Stimulated activated naive CD8-positive, alpha-beta T cell treated with anti-CD3 and anti-CD28 coated beads, Interleukin-15, Interleukin-2, amounts not matched to agents 100 ng/mL and 50 ng/mL, for 24 hours (primary cell): ENCODE measurements at regions not wholly inside any gene's neighbourhood (a gene's known extent, or its start where the extent isn't known, plus 50 kb on each side); places are given as distances from the start of the nearest gene placed in this dataset.

Source experiments
- H3K27ac Mint-ChIP-seq: one replicate; pipeline ENCODE4 v1.8.0; 2021; ENCODE audit warnings: mild to moderate bottlenecking, mixed read lengths
- H3K27me3 Mint-ChIP-seq: one replicate; pipeline ENCODE4 v1.8.0; 2021; ENCODE audit warnings: mixed read lengths
- H3K36me3 Mint-ChIP-seq: one replicate; pipeline ENCODE4 v1.8.0; 2021; ENCODE audit warnings: low read depth, mixed read lengths
- H3K4me1 Mint-ChIP-seq: one replicate; pipeline ENCODE4 v1.8.0; 2021; ENCODE audit warnings: low read depth, mixed read lengths
- H3K4me3 Mint-ChIP-seq: one replicate; pipeline ENCODE4 v1.8.0; 2021; ENCODE audit warnings: mild to moderate bottlenecking, mixed read lengths
- H3K9me3 Mint-ChIP-seq: one replicate; pipeline ENCODE4 v1.8.0; 2021; ENCODE audit warnings: mixed read lengths

GRCh38 chr12:125684968-125685790, 619.9 kb downstream of the AACS start:
- Mint-ChIP-seq H3K27me3 (peaks cover 5% of the 10 kb centered on the region), H3K36me3 (no peaks in the 10 kb centered on the region), H3K4me1 (no peaks in the 10 kb centered on the region), H3K27ac (no peak overlapping the region), H3K9me3 (no peaks in the 10 kb centered on the region), H3K4me3 (no peak overlapping the region)

- Mint-ChIP-seq H3K9me3 (no peaks in the 10 kb centered on the region), H3K36me3 (no peaks in the 10 kb centered on the region), H3K27me3 (peaks cover 5% of the 10 kb centered on the region), H3K4me1 (no peaks in the 10 kb centered on the region), H3K4me3 (no peak overlapping the region), H3K27ac (no peak overlapping the region)
These were observed 620.7 kb downstream of the AACS start for GRCh38 chr12:125685915-125686314.

DNA sequence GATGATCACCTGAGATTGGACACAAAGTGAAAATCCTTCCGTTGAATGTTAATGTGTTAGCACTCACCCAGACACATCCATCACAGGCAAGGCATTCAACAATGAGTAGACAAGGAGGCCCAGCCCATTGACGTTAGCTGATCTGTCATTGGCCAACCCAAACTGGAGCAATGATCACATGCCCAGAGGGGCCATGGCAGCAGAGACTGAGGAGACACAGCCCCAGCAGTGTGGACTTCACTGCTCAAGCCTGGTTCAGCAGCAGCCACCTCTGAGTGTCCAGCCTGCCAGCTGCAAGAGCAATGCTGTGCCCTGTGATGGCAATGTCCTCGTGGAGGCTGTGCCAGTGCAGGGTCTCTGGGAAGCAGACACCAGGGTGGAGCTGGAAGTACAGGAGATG, 622.2 kb downstream of the AACS start:
- Mint-ChIP-seq H3K36me3 (no peaks in the 10 kb centered on the region), H3K4me3 (no peak overlapping the region), H3K9me3 (no peaks in the 10 kb centered on the region), H3K4me1 (no peaks in the 10 kb centered on the region), H3K27ac (no peak overlapping the region), H3K27me3 (peaks cover 5% of the 10 kb centered on the region)

GRCh38 chr12:125687820-125688219, 622.6 kb downstream of the AACS start:
- H3K4me3 Mint-ChIP-seq, result no peak overlapping the region
- no peaks in the 10 kb centered on the region for H3K4me1 Mint-ChIP-seq
- no peaks in the 10 kb centered on the region for H3K36me3 Mint-ChIP-seq
- no peaks in the 10 kb centered on the region for H3K9me3 Mint-ChIP-seq
- H3K27ac Mint-ChIP-seq, result no peak overlapping the region
- H3K27me3 Mint-ChIP-seq, result peaks cover 5% of the 10 kb centered on the region

- Mint-ChIP-seq H3K4me3 (no peak overlapping the region), H3K27me3 (peaks cover 5% of the 10 kb centered on the region), H3K4me1 (no peaks in the 10 kb centered on the region), H3K27ac (no peak overlapping the region), H3K9me3 (no peaks in the 10 kb centered on the region), H3K36me3 (no peaks in the 10 kb centered on the region)
These were observed 623.0 kb downstream of the AACS start for GRCh38 chr12:125688223-125688622.

GRCh38 chr12:125688881-125689280, 623.6 kb downstream of the AACS start:
- Mint-ChIP-seq H3K4me1 (no peaks in the 10 kb centered on the region), H3K27me3 (peaks cover 5% of the 10 kb centered on the region), H3K9me3 (no peaks in the 10 kb centered on the region), H3K27ac (no peak overlapping the region), H3K4me3 (no peak overlapping the region), H3K36me3 (no peaks in the 10 kb centered on the region)

DNA sequence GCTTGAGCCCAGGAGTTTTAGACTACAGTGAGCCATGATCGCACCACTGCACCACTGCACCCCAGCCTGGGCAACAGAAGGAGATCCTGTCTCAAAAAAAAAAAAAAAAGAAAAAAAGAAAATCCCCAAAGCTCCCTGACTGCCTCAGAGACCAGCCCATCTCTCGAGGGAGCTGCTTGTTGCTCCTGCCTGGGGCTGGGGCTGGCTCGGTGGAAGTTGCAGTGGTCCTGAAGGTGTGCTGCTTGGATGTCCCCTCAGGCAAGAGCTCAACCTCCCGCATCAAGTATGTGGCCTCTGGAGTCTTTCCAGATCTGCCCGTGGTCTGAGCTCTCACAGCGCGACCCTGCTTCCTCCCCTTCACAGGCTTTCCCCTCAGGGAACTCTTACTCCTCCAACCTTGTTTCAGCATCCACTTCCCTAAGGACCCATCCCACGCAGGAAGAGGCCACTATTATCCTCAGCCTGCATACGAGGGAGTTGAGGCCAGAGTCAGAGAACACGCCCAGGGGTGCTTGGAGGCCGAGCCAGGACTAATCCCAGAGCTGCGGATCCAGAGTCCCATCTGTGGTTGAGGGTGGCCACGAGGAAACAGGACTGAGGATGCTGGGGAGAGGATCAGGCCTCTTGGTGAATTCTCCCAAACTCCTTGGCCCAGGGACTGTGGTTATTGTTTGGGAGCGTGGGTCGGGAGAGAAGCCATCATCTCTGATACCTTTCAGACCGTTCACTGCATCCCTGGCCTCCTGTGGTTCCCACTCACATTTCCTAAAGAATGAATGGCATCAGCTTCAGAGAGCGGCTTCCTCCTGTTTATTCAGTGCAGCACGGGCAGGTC, 624.6 kb downstream of the AACS start:
- Mint-ChIP-seq H3K4me3 (no peak overlapping the region), H3K9me3 (peaks cover 1% of the 10 kb centered on the region), H3K27ac (no peak overlapping the region), H3K36me3 (no peaks in the 10 kb centered on the region), H3K27me3 (peaks cover under 1% of the 10 kb centered on the region), H3K4me1 (no peaks in the 10 kb centered on the region)

DNA sequence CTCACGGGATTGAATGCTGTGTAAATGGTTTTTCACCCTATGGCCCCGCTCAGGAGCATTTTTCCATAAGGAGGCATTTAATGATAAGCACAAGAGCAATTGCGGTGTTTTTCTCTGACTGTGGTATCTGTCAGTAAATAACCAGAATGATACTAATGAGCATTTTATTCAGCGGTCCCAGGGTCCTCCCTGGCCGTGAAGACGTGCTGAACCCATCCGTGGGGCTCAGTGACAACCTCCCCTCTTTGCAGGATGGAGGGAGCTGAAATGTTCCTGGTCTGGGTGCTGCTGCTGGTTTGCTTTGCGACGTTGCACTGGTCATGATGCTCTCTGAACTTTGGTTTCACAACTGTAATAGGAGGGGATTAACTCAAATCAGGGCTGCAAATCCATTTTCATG, 625.6 kb downstream of the AACS start:
- no peaks in the 10 kb centered on the region for H3K4me1 Mint-ChIP-seq
- H3K27ac Mint-ChIP-seq, result no peak overlapping the region
- H3K9me3 Mint-ChIP-seq, result peaks cover 7% of the 10 kb centered on the region
- H3K27me3 Mint-ChIP-seq, result no peaks in the 10 kb centered on the region
- H3K36me3 Mint-ChIP-seq, result no peaks in the 10 kb centered on the region
- H3K4me3 Mint-ChIP-seq, result no peak overlapping the region

DNA sequence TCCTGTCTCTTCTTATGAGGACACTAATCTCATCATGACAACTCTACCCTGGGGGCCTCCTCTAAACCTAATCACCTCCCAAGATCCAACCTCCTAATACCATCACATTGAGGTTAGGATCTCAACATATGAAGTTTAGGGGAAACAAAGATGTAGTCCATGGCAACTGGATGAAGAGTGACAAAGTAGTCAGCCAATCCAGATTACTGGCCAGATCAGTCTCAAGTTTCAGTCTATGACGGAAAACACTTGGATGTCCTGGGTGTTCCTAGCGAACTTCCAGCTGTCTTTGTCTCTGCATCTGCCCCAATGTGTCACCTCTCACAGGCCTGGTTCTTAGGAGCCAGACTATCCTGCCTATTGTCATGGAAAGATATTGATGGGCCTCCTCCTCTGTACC, 630.8 kb downstream of the AACS start:
- Mint-ChIP-seq H3K4me3 (no peak overlapping the region), H3K4me1 (no peaks in the 10 kb centered on the region), H3K27ac (no peak overlapping the region), H3K9me3 (peaks cover 7% of the 10 kb centered on the region), H3K36me3 (no peaks in the 10 kb centered on the region), H3K27me3 (no peaks in the 10 kb centered on the region)

DNA sequence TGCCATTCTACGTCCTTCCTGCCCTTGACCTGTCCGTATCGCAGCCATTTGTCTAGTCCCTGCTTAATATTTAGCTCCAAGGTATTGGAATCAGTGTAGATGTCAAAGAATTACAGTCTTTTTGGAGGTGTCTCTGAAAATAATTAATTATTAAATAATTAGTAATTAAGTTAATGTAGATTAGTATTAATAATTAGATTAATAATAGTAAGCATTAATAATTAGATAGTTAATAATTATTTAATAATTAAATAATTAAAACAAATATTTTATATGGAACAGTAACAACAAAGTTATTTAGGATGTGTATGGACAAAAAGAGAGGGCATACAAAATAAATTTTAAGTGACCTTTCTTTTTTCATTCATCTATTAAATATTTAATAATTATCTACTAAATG, 639.6 kb downstream of the AACS start:
- no peak overlapping the region for H3K4me3 Mint-ChIP-seq
- no peak overlapping the region for H3K27ac Mint-ChIP-seq

DNA sequence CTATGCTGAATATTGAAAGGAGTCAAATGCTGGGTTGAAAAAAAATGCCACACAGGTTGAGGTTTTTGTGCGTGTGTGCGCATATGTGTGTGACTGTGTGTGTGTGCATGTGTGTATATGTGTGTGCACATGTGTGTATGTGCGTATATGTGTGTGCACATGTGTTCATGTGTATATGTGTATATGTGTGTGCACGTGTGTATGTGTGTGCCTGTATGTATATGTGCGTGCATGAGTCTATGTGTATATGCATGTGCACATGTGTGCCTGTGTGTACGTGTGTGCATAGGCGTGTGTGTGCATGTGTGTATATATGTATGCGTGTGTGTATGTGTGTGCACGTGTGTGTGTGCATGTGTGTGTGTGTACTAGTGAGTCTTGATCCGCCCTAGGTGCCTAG, 655.7 kb downstream of the AACS start:
- no peaks in the 10 kb centered on the region for H3K27me3 Mint-ChIP-seq
- peaks cover 13% of the 10 kb centered on the region for H3K9me3 Mint-ChIP-seq
- no peak overlapping the region for H3K27ac Mint-ChIP-seq
- H3K4me1 Mint-ChIP-seq, result no peaks in the 10 kb centered on the region
- no peak overlapping the region for H3K4me3 Mint-ChIP-seq
- H3K36me3 Mint-ChIP-seq, result no peaks in the 10 kb centered on the region

More for the DNA sequence above, 639.6 kb downstream of the AACS start:
- Mint-ChIP-seq H3K27me3 (no peaks in the 10 kb centered on the region), H3K9me3 (peaks cover 14% of the 10 kb centered on the region), H3K4me1 (no peaks in the 10 kb centered on the region), H3K36me3 (no peaks in the 10 kb centered on the region)

- Mint-ChIP-seq H3K36me3 (no peaks in the 10 kb centered on the region), H3K4me3 (no peak overlapping the region), H3K27me3 (no peaks in the 10 kb centered on the region)
These were observed 668.9 kb downstream of the AACS start for GRCh38 chr12:125734137-125734536.

DNA sequence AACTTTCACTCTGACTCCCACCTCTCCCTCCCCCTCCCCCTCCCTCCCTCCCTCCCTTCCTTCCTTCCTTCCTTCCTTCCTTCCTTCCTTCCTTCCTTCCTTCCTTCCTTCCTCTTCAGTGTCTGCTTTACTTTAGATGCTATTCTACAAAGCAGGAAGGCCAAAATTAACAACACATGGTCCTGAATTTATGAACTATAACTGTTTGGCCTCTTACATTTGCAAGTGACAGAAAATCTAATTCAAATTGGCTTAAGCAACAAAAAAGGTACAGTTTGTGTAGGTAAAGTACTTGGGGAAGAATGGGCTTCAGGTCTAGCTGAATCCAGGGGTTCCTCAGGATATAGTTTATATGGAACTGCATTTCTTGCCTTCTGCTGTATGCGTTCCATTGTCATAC, 673.0 kb downstream of the AACS start:
- H3K9me3 Mint-ChIP-seq, result peaks cover 16% of the 10 kb centered on the region
- H3K27ac Mint-ChIP-seq, result no peak overlapping the region
- H3K4me3 Mint-ChIP-seq, result no peak overlapping the region
- no peaks in the 10 kb centered on the region for H3K4me1 Mint-ChIP-seq
- no peaks in the 10 kb centered on the region for H3K27me3 Mint-ChIP-seq
- H3K36me3 Mint-ChIP-seq, result no peaks in the 10 kb centered on the region

More at GRCh38 chr12:125734137-125734536, 668.9 kb downstream of the AACS start:
- Mint-ChIP-seq H3K9me3 (peaks cover 11% of the 10 kb centered on the region), H3K4me1 (no peaks in the 10 kb centered on the region), H3K27ac (no peak overlapping the region)

DNA sequence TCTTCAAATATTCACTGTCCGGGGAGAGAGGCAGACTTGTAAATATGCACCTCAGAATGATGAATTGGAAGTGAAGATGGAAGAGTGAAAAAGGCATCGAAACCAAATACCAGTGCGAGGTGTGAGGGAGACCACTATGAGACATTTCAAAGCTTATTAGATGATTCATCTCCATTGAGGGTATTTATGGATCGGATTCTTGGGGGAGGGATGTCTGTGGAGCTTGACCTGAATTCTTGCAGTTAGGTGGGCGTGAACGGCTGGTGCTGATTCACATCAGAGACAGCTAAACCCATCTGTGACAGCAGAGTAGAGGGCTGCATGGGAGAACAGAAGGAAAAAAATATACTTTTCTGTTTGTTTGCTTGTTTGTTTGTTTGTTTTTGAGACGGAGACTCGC, 677.2 kb downstream of the AACS start:
- Mint-ChIP-seq H3K27me3 (no peaks in the 10 kb centered on the region), H3K9me3 (peaks cover 12% of the 10 kb centered on the region), H3K4me1 (no peaks in the 10 kb centered on the region), H3K4me3 (no peak overlapping the region), H3K36me3 (no peaks in the 10 kb centered on the region), H3K27ac (no peak overlapping the region)

DNA sequence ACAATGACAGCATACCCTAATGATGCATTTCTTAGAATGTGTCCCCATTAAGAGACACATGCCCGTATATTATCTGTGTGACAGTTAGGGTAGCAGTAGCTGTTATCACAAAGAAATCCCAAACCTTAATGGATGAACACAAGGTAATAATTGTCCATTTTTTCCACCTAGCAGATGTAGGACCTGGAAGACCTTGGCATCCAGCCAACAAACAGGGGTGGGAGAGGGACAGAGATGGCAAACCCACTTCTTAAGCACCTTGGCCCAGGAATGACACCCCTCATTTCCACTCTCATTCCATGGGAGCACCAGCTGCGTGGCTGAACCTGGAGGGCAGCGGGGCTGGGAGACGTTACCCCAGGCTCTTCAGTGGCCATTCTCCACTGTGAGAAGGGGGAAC, 679.0 kb downstream of the AACS start:
- H3K27ac Mint-ChIP-seq, result no peak overlapping the region
- no peak overlapping the region for H3K4me3 Mint-ChIP-seq
- H3K27me3 Mint-ChIP-seq, result no peaks in the 10 kb centered on the region
- H3K36me3 Mint-ChIP-seq, result no peaks in the 10 kb centered on the region
- no peaks in the 10 kb centered on the region for H3K4me1 Mint-ChIP-seq
- peaks cover 10% of the 10 kb centered on the region for H3K9me3 Mint-ChIP-seq
